ENCODE measurements at regions not wholly inside any gene's neighbourhood (a gene's known extent, or its start where the extent isn't known, plus 50 kb on each side); places are given as distances from the start of the nearest gene placed in this dataset.

GRCh38 chr3:117622171-117622841, 912.7 kb downstream of the TUSC7 start (continued):
- no peak for TF ChIP-seq EZH2 (IDR thresholded peaks at IDR 0.05; ENCODE audit: low read depth, unreplicated experiment)
- TF ChIP-seq NANOG (IDR thresholded peaks at IDR 0.05; ENCODE audit: borderline replicate concordance) = no peak
- TF ChIP-seq ZNF114 (CRISPR knock-in tag; IDR thresholded peaks at IDR 0.05) = no peak
- no peak for TF ChIP-seq STAT1 (IDR thresholded peaks at IDR 0.05; ENCODE audit: unreplicated experiment)
- TF ChIP-seq CTCF (conservative IDR thresholded peaks at IDR 0.05; ENCODE audit: low read depth in 2 of 2) = no peak
- TF ChIP-seq JUNB (IDR thresholded peaks at IDR 0.05; ENCODE audit: unreplicated experiment) = no peak
- TF ChIP-seq ETS1 (IDR thresholded peaks at IDR 0.05) = no peak

- no peaks in the 10 kb centered on the region for H3K36me3 Mint-ChIP-seq (ENCODE audit: low read depth)
- no peak overlapping the region for H3K4me2 ChIP-seq
- no peak overlapping the region for H3K27ac ChIP-seq (ENCODE audit: low read depth)
- no peak overlapping the region for H3K4me3 ChIP-seq
- no peak for DNase-seq (ENCODE audit: low spot score)
- H3K27me3 ChIP-seq (ENCODE audit: insufficient read depth) = no peaks in the 10 kb centered on the region
- H3K4me1 ChIP-seq (ENCODE audit: insufficient read depth) = peaks cover 21% of the 10 kb centered on the region
- H3F3A ChIP-seq (replicated peaks; ENCODE audit: low read depth) = no peaks in the 10 kb centered on the region
- peaks cover 37% of the 10 kb centered on the region for H3K4me1 Mint-ChIP-seq
- H2AFZ ChIP-seq = no peak overlapping the region
- H3K4me3 Mint-ChIP-seq = no peak overlapping the region
- no peaks in the 10 kb centered on the region for H3K36me3 ChIP-seq (ENCODE audit: insufficient read depth)
- no peaks in the 10 kb centered on the region for H3K9me3 Mint-ChIP-seq
- no peaks in the 10 kb centered on the region for H3K9me2 ChIP-seq (ENCODE audit: insufficient read depth)
- no peak for ATAC-seq
- no peak overlapping the region for H3K27ac Mint-ChIP-seq
- no peaks in the 10 kb centered on the region for H3K79me2 ChIP-seq (replicated peaks; ENCODE audit: insufficient read depth)
- H3K27me3 Mint-ChIP-seq (ENCODE audit: insufficient read depth, low read depth, poor library complexity) = peaks cover 1% of the 10 kb centered on the region
- H4K20me1 ChIP-seq (replicated peaks; ENCODE audit: insufficient read depth) = no peaks in the 10 kb centered on the region
- TF ChIP-seq, protein P1, sequence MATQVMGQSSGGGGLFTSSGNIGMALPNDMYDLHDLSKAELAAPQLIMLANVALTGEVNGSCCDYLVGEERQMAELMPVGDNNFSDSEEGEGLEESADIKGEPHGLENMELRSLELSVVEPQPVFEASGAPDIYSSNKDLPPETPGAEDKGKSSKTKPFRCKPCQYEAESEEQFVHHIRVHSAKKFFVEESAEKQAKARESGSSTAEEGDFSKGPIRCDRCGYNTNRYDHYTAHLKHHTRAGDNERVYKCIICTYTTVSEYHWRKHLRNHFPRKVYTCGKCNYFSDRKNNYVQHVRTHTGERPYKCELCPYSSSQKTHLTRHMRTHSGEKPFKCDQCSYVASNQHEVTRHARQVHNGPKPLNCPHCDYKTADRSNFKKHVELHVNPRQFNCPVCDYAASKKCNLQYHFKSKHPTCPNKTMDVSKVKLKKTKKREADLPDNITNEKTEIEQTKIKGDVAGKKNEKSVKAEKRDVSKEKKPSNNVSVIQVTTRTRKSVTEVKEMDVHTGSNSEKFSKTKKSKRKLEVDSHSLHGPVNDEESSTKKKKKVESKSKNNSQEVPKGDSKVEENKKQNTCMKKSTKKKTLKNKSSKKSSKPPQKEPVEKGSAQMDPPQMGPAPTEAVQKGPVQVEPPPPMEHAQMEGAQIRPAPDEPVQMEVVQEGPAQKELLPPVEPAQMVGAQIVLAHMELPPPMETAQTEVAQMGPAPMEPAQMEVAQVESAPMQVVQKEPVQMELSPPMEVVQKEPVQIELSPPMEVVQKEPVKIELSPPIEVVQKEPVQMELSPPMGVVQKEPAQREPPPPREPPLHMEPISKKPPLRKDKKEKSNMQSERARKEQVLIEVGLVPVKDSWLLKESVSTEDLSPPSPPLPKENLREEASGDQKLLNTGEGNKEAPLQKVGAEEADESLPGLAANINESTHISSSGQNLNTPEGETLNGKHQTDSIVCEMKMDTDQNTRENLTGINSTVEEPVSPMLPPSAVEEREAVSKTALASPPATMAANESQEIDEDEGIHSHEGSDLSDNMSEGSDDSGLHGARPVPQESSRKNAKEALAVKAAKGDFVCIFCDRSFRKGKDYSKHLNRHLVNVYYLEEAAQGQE (IDR thresholded peaks at IDR 0.05; ENCODE audit: unreplicated experiment) = no peak
- TF ChIP-seq STAT1 (IDR thresholded peaks at IDR 0.05; ENCODE audit: unreplicated experiment) = no peak
- TF ChIP-seq ZNF331 (CRISPR knock-in tag; IDR thresholded peaks at IDR 0.05; ENCODE audit: low read depth) = no peak
- no peak for TF ChIP-seq CTCF (conservative IDR thresholded peaks at IDR 0.05; ENCODE audit: low read depth in 2 of 2)
- no peak for TF ChIP-seq EZH2phosphoT487 (IDR thresholded peaks at IDR 0.05; ENCODE audit: unreplicated experiment)
- no peak for TF ChIP-seq POLR2AphosphoS5 (IDR thresholded peaks at IDR 0.05; ENCODE audit: low read depth)
- no peak for TF ChIP-seq EZH2 (IDR thresholded peaks at IDR 0.05; ENCODE audit: low read depth, unreplicated experiment)
Observed at GRCh38 chr3:117624424-117624823, 914.8 kb downstream of the TUSC7 start.

All from GM23338 (cell line).